ENCODE measurements at regions not wholly inside any gene's neighbourhood (a gene's known extent, or its start where the extent isn't known, plus 50 kb on each side); places are given as distances from the start of the nearest gene placed in this dataset.

- H3K4me3 ChIP-seq (ENCODE audit: control insufficient read depth, low read depth, low read length) = no peak overlapping the region
- no peak for TF ChIP-seq CTCF (IDR thresholded peaks at IDR 0.05; ENCODE audit: control insufficient read depth, insufficient read depth, low read depth, low read length, missing control alignments)
- no peak for DNase-seq (ENCODE audit: low read depth)
These were observed 485.6 kb upstream of the TMEM132C start for GRCh38 chr12:127781336-127781735.

DNA sequence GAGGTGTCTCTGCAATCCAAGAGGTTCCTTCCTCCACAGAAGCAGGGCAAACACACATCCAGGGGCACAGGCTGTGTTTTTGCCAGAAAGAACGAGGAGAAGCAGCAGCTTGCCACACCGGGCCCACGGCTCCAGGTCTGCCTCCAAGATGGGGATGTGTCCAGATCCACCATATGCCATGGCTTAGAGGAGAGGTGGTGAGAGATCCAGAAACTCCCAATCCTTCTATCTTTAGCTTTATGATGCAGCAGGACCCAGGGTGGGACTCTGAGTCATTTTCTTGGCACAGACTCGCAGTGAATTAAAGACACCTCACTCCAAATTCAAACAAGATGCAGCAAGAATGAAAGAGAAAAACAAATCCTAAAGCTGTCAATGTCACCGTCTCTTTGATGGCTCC, 481.4 kb upstream of the TMEM132C start:
- DNase-seq (ENCODE audit: low read depth) = peak; percentile 47
- H3K4me3 ChIP-seq (ENCODE audit: control insufficient read depth, low read depth, low read length) = no peak overlapping the region
- no peak for TF ChIP-seq CTCF (IDR thresholded peaks at IDR 0.05; ENCODE audit: control insufficient read depth, insufficient read depth, low read depth, low read length, missing control alignments)

DNA sequence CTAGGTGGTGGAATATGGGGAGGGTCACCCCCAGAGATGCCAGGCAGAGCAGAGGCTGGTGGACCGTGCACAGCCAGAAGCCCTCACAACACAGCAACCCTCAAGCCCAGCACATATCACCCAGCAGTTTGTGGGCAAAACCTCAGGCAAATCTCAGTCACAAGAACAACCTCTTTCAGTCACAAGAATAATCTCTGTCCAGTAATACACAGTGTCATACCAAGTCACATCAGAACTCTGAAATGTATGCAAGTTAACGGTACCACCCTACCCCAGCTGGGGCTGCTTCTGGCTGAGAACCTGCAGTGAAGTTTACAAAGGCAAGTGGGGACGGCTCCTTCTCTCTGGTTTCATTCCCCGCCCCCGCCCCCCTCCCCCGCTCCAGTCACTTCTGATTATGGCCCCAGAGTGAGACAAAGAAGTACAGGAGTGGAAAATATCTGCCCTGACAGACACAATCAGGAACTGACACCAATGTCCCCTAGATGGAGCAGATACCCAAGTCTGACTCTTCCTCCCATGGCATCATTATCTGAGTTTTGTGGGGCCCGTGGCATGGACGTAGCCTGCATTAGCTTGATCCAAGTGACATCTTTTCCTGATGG, 480.9 kb upstream of the TMEM132C start:
- H3K4me3 ChIP-seq (ENCODE audit: control insufficient read depth, low read depth, low read length) = no peak overlapping the region
- DNase-seq (ENCODE audit: low read depth) = no peak
- no peak for TF ChIP-seq CTCF (IDR thresholded peaks at IDR 0.05; ENCODE audit: control insufficient read depth, insufficient read depth, low read depth, low read length, missing control alignments)

GRCh38 chr12:127787544-127787943, 479.4 kb upstream of the TMEM132C start:
- no peak for TF ChIP-seq CTCF (IDR thresholded peaks at IDR 0.05; ENCODE audit: control insufficient read depth, insufficient read depth, low read depth, low read length, missing control alignments)
- DNase-seq (ENCODE audit: low read depth) = no peak
- H3K4me3 ChIP-seq (ENCODE audit: control insufficient read depth, low read depth, low read length) = no peak overlapping the region

GRCh38 chr12:127790376-127790775, 476.6 kb upstream of the TMEM132C start:
- no peak for TF ChIP-seq CTCF (IDR thresholded peaks at IDR 0.05; ENCODE audit: control insufficient read depth, insufficient read depth, low read depth, low read length, missing control alignments)
- no peak for DNase-seq (ENCODE audit: low read depth)
- no peak overlapping the region for H3K4me3 ChIP-seq (ENCODE audit: control insufficient read depth, low read depth, low read length)

DNA sequence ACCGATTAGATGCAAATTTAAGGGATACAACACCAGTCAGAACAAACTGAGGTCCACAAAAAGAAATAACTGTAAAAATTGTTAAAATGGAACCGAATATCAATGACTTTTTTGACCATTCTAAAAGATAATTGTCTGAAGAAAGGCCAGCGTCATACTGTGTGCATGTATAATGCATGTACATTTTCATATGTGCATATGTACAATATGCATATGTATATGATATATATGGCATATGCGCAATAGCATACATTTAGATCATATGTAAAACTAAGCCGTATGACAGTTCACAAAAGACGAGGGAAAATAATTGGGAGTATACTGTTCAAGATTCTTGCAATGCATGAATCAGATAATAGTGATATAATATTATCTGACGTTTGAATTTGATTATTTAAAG, 475.8 kb upstream of the TMEM132C start:
- TF ChIP-seq CTCF (IDR thresholded peaks at IDR 0.05; ENCODE audit: control insufficient read depth, insufficient read depth, low read depth, low read length, missing control alignments) = no peak
- H3K4me3 ChIP-seq (ENCODE audit: control insufficient read depth, low read depth, low read length) = no peak overlapping the region
- DNase-seq (ENCODE audit: low read depth) = no peak

DNA sequence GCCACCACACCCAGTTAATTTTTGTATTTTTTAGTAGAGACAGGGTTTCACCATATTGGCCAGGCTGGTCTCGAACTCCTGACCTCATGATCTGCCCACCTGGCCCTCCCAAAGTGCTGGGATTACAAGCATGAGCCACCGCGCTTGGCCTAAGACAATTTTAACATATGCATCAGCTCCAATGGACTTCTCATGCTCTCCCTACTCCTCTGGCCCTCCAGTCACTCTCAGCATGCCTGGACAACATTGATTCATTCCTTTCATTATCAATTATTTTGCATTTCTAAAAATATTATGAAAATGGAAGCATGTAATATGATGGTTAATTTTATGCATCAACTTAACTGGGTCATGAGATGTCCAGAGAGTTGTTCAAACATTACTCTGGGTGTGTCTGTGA, 469.1 kb upstream of the TMEM132C start:
- DNase-seq (ENCODE audit: low read depth) = no peak
- no peak overlapping the region for H3K4me3 ChIP-seq (ENCODE audit: control insufficient read depth, low read depth, low read length)
- no peak for TF ChIP-seq CTCF (IDR thresholded peaks at IDR 0.05; ENCODE audit: control insufficient read depth, insufficient read depth, low read depth, low read length, missing control alignments)
